ENCODE measurements at regions not wholly inside any gene's neighbourhood (a gene's known extent, or its start where the extent isn't known, plus 50 kb on each side); places are given as distances from the start of the nearest gene placed in this dataset.
"Not testable (repeated sequence)": the region's sequence is repeated elsewhere in the genome, so short reads cannot be mapped to it uniquely, and the experiment has no call there.

- no peak for DNase-seq
Observed at GRCh38 chr15:87672309-87673288, 583.9 kb downstream of the NTRK3 start.

DNA sequence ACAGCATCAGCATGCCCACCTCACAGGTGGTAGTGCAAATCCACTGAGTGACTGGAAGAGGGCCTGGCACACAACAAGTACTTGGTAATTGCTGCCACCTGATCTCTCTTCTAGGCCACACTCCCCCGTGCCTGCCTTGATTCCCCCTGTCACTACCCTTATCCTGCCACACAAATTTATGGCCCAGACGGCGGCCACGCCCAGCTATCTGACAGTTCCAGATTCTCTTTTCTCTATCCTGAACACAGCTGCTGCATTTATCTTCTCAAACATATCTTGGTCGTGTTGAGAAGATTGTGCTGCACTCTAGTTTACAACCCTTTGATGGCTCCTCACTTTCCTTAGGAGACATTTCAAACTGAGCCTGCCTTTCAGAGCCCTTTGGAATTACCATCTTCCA is 585.2 kb downstream of the NTRK3 start:
- DNase-seq, result no peak

GRCh38 chr15:87669846-87670245 is 586.7 kb downstream of the NTRK3 start:
- DNase-seq, result no peak

- not testable (repeated sequence) for DNase-seq
Observed at GRCh38 chr15:87668768-87669564, 587.6 kb downstream of the NTRK3 start.

DNA sequence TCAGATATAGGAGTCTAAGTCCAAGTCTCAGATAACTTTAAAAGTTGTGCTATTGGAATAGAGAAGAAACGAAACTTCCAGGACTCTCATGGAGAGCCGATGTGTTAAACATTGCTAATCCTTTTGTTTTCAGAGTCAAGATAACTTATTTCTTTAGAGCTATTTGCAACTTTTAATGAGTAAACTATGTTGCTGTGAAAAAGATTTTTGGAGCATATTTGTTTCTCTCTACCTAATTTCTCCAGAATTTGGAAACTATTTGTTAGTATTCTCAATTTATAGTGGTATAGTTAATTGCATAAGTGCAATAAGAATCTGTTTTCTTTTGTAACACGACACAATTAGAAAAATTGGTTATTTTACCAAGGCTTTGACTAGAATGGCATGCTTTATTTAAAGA is 588.9 kb downstream of the NTRK3 start:
- no peak for DNase-seq

- DNase-seq, result no peak
Observed at GRCh38 chr15:87662575-87662974, 594.0 kb downstream of the NTRK3 start.

GRCh38 chr15:87661454-87662355 is 594.8 kb downstream of the NTRK3 start:
- no peak for DNase-seq

GRCh38 chr15:87660251-87661129 is 596.0 kb downstream of the NTRK3 start:
- no peak for DNase-seq

- no peak for DNase-seq
Observed at GRCh38 chr15:87656372-87656771, 600.2 kb downstream of the NTRK3 start.

DNA sequence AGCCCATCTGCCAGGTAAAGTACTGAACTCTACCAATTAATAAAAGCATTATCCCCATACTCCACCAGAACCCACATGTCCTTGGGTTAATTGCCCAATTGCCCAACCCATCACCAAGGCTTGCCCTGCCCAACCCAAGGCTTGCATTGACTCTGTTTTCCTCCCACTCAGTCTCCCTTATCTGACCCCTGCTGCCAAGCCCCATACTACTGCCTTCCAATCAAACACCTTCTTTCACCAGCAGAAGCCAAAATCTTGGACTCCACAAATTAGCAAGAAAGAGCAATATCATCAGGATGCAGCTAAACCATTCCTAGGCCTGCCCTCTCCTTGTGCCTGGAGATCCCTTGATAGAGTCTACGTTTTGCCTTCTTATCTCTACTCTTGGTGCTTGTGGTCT is 602.9 kb downstream of the NTRK3 start:
- DNase-seq, result no peak

DNA sequence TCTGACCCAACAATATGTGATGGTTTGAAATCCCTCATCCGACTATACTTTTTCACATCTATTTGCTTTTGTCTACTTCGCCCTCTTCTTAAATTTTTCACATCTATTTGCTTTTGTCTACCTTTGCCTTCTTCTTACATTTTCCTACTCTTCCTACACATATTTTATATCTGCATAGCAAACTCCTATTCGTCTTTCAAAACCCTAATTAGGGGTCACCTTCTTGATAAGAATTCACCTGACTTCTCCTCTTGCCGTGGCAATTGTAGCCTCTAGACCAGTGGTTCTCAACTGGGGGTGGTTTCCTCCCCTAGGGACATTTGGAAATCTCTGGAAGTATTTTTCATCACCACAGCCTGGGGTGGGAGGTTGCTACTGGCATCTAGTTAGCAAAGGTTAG is 607.4 kb downstream of the NTRK3 start:
- no peak for DNase-seq

DNA sequence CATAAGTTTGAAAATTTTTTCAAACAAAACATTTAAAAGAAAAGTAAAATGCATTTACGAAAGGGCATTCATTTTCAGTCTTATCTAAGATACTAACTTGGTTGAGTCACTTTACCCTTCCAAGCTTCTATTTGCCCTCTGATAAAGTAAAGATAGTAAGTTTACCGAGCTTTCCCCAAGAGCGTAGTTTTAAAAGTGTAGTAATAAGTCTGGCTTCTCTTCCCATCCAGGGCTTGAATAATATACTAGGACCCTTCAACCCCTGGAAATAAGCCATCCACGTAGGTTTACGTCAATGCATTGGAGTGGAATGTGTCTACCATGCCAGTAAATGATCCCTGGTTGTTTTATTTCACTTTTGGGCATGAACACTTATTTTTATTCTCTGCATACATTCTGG is 608.3 kb downstream of the NTRK3 start:
- no peak for DNase-seq

DNA sequence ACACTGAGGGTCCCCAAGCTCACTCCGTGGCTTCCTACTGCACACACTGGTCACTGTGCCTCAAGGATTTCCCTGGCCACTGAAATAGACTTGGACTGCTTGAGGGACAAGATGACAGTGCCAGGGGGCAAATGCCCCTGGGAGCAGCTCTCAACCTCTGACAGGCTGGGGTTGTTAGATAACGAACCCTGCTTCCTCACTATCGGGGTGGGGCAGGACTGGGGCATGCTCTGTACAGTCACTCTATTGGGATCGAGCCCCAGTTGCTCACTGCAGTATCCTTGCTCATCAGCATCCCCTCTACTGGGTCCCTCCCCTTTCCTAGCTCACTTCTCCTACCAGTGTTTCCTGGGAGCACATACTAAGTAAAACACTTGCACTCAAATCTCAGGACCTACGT is 610.8 kb downstream of the NTRK3 start:
- DNase-seq, result no peak

DNA sequence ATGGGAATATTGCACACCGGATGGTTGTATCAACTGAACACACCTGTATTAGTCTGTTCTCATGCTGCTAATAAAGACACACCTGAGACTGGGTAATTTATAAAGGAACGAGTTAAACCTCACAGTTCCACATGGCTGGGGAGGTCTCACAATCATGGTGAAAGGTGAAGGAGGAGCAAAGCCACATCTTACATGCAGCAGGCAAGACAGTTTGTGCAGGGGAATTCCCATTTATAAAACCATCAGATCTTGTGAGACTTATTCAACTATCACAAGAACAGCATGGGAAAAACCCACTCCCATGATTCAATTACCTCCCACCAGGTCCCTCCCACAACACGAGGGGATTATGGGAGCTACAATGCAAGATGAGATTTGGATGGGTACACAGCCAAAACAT is 613.5 kb downstream of the NTRK3 start:
- DNase-seq, result peak; percentile 8

DNA sequence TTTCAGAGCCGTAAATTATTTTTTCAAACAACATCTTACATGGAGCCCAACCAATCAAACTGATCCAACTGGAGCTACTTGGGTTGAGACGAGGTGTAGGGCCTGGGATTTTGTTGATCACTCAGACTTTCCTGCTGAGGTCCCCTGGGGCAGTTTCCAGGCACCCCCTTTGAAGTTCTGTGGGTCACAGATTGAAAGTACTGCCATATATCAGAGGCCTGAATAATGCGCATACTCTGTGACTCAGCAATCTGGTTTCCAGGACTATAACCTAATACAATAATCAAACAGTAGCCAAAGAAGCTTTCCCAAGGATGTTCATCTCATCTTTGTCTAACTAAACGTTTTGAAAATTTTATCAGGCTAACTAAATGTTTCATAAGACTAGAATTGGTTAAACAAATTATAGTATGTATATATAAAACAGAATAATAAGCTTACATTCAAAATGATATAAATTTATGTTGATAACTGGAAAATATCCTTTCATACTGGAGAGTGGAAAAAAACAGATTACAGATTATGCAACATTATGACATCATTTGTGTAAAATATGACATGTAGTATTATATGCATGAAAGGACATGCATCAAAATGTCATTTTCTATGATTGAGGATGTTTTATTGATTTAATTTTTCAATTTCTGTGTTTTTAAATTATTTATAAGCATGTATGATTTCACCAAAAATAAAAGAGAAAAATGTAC is 617.1 kb downstream of the NTRK3 start:
- DNase-seq, result no peak

GRCh38 chr15:87638554-87639083 is 617.9 kb downstream of the NTRK3 start:
- no peak for DNase-seq

DNA sequence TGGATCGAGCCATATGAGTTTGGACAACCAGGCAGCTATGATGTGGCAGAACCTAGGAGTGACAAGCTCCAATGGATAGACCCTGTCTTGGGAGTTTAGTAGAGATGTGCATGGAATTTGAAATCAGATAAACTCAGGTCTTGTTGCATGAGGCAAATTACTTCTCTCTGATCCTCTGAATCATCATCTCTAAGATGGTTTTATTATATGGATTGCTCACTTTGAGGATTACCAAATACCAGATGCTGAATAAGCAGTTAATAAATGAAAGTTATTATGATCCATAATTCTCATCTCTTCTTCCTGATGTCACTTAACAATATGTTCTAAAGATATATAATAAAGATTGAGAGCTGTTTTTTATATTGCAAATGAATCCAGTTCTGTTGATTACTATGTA is 622.2 kb downstream of the NTRK3 start:
- no peak for DNase-seq

- no peak for DNase-seq
Observed at GRCh38 chr15:87633525-87633924, 623.0 kb downstream of the NTRK3 start.

DNA sequence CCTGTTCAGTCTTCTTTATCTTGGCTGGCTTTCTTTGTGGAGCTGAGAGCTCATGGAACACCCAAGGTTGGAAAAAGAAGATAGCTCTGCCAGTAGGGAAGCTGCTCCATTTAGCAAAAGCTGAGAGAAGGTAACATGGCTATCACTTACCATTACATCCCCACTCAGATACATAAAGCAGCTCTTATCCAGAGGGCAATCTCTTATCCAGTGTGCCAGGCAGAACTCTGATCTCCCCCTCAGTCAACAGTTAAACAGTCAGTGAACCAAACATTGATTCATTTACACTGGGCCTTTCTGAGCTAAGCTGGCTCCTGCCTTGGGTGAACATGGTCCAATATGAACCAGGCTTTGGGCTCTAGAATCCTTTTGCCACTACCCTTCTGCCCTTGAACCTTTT is 624.2 kb downstream of the NTRK3 start:
- DNase-seq, result no peak

- no peak for DNase-seq
Observed at GRCh38 chr15:87631775-87632174, 624.8 kb downstream of the NTRK3 start.

DNA sequence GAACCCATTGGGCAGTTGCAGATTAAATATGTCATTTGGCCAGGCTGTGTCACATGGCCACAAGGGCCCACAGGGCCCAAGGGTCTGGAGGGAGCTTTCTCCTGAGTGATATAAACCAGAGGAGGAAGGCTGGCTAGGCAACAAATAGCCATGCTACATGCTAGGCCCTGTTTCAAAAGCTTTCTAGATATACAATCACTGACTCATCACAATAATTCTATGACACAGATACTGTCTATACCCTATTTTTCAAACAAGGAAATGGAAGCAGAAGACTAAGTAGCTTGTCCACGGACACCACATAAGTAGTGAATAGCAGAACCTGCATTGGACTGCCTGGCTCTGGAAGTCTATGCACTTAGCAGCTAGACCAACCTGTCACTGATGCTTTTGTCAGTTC is 625.4 kb downstream of the NTRK3 start:
- no peak for DNase-seq
